ENCODE measurements at regions not wholly inside any gene's neighbourhood (a gene's known extent, or its start where the extent isn't known, plus 50 kb on each side); places are given as distances from the start of the nearest gene placed in this dataset.

- H3K4me3 ChIP-seq: no peak overlapping the region
- ATAC-seq: no peak
- H3K27me3 ChIP-seq: no peaks in the 10 kb centered on the region
- intact Hi-C loops (cut with DNase I): no loop called here
- no peak for TF ChIP-seq CTCF (IDR thresholded peaks at IDR 0.05)
- no peak overlapping the region for H3K27ac ChIP-seq
- WGBS, 2 donors: 84 to 91% methylated on average over 1 of the region's 1 CpG
- FAIRE-seq: no peak
- H3K4me1 ChIP-seq: peaks cover 0 to 11% (median 0%) of the 10 kb centered on the region in 3 donors
- no peaks in the 10 kb centered on the region for H3K9me3 ChIP-seq
- DNase-seq: no peak
- H3K36me3 ChIP-seq: no peaks in the 10 kb centered on the region
Observed at GRCh38 chr7:18116661-18117060, 89.0 kb upstream of the PRPS1L1 start.

- no peak for TF ChIP-seq CTCF (IDR thresholded peaks at IDR 0.05)
- 54 to 58% methylated on average over 3 of the region's 3 CpGs for WGBS, 2 donors
- H3K4me1 ChIP-seq: peaks cover 0 to 11% (median 0%) of the 10 kb centered on the region in 3 donors
- H3K27me3 ChIP-seq: no peaks in the 10 kb centered on the region
- H3K9me3 ChIP-seq: no peaks in the 10 kb centered on the region
- FAIRE-seq (no peak), DNase-seq (peak in 3 of 6 donors; percentile 16 to 23 (median 21)), ATAC-seq (peak; percentile 50 to 96 (median 71))
- H3K27ac ChIP-seq: no peak overlapping the region
- intact Hi-C loops (cut with DNase I): no loop called here
- H3K36me3 ChIP-seq: no peaks in the 10 kb centered on the region
- H3K4me3 ChIP-seq: no peak overlapping the region
Observed at GRCh38 chr7:18117482-18117881, 89.8 kb upstream of the PRPS1L1 start.

DNA sequence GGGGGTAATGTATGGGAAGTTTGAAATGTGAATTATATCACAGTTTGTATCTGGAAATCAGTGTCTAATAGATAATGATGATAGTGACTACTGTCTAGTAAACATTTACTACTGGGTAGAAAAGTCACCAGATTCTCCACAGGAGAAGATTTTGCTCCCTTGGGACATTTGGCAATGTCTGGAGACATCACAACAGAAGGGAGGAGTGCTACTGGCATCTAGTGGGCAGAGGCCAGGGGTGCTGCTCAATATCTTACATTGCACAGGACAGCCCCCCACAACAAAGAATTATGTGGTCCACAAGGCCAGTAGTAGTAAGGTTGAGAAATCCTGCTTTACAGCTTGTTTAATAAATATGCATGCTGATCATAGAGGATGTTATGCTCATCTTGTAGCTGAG lies 92.3 kb upstream of the PRPS1L1 start:
- FAIRE-seq (no peak), ATAC-seq (no peak), DNase-seq (no peak)
- no peaks in the 10 kb centered on the region for H3K9me3 ChIP-seq
- TF ChIP-seq CTCF (IDR thresholded peaks at IDR 0.05): no peak
- H3K27ac ChIP-seq: no peak overlapping the region
- intact Hi-C loops (cut with DNase I): no loop called here
- no peak overlapping the region for H3K4me3 ChIP-seq
- H3K36me3 ChIP-seq: no peaks in the 10 kb centered on the region
- peaks cover 0 to 11% (median 0%) of the 10 kb centered on the region in 3 donors for H3K4me1 ChIP-seq
- H3K27me3 ChIP-seq: no peaks in the 10 kb centered on the region

DNA sequence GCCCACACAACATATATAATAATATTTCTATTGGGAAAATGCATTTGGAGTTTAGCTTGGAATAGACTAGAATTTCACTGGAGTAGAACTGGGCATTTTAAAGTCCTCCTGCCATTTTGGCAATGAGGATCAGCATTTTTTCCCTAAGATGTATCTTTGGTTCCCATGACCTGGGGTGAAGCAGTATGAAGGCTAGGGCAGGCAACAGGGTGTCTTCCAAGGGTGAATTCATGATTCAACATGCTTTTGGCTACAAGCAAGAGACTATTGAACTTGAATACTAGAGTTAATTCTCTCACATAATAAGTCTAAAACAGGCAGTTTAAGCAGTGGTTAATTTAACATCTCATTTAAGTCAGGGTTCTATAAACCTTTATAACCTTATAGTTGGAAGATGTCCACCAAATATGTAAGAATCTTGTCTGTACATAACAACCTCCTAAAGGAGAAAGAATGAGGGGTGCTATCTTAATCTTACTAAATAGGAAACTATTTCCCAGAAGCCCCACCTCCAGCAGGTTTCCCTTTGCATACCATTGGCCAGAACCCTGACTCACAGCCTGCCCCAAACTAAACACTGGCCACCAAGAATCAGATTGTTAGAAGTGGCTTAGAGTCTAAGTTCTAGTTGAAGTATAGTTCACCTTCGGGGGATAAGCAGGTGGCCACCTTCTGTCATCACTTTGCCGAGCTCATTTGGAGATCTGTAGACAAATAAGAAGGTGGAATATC lies 96.0 kb upstream of the PRPS1L1 start:
- DNase-seq: no peak
- no peak for TF ChIP-seq CTCF (IDR thresholded peaks at IDR 0.05)
- H3K4me3 ChIP-seq: no peak overlapping the region
- no peak overlapping the region for H3K27ac ChIP-seq
- ATAC-seq: no peak
- 80 to 81% methylated on average over 2 of the region's 2 CpGs for whole genome bisulfite sequencing, 2 donors
- H3K36me3 ChIP-seq: no peaks in the 10 kb centered on the region
- FAIRE-seq: no peak
- intact Hi-C loops (cut with DNase I): no loop called here
- no peaks in the 10 kb centered on the region for H3K27me3 ChIP-seq
- H3K9me3 ChIP-seq: no peaks in the 10 kb centered on the region
- H3K4me1 ChIP-seq: peaks cover 0 to 5% (median 0%) of the 10 kb centered on the region in 3 donors

DNA sequence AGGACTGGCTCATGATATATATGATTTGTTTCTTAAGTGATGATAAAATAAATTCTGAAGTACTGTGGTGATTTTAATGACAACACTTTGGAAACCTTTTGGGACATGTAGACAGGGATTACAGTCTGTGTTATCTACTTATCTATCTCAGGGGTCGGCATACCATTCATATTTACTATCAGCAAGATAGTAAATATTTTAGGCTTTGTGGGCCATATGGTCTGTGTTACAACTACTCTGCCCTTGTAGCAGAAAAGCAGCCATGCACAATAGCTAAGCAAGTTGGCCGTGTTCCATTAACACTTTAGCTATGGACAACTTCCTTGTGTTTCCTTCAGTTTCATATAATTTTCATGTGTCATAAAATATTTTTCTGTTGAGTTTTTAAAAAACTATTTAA lies 97.8 kb upstream of the PRPS1L1 start:
- Histone ChIP-seq H3K4me1 (peaks cover 0 to 5% (median 0%) of the 10 kb centered on the region in 3 donors), H3K36me3 (no peaks in the 10 kb centered on the region), H3K9me3 (no peaks in the 10 kb centered on the region), H3K27me3 (no peaks in the 10 kb centered on the region), H3K27ac (peak overlapping the region in 2 of 4 donors; percentile 34 to 43), H3K4me3 (no peak overlapping the region)
- intact Hi-C loops (cut with DNase I): no loop called here
- WGBS, 2 donors: 41 to 51% methylated on average over 2 of the region's 2 CpGs
- no peak for TF ChIP-seq CTCF (IDR thresholded peaks at IDR 0.05)
- DNase-seq (no peak), FAIRE-seq (no peak), ATAC-seq (peak in 3 of 4 donors; percentile 43 to 55 (median 54))

Data from pancreas (tissue), 10 donors.